CD14-positive monocyte (primary cell): ENCODE measurements at regions not wholly inside any gene's neighbourhood (a gene's known extent, or its start where the extent isn't known, plus 50 kb on each side); places are given as distances from the start of the nearest gene placed in this dataset.

ENCODE experiments used
- DNase-seq, 3 donors: peaks; one replicate each; pipeline ENCODE4 v3.0.0-alpha.2; 2011 to 2022
- H2AFZ ChIP-seq: 2 replicates; pipeline ENCODE4 v1.6.0; 2012; ENCODE audit warnings: mild to moderate bottlenecking, low read depth, low read length, inconsistent platforms; ENCODE audit not compliant: insufficient read depth, poor library complexity, severe bottlenecking
- H3K27ac ChIP-seq, 2 donors: 1 replicate in 1 of 2; 2 replicates in 1 of 2; pipeline ENCODE4 v1.5.1; 2012 to 2013; ENCODE audit warnings: low read length in 2 of 2, control low read depth in 1 of 2, inconsistent platforms in 1 of 2, low read depth in 1 of 2, mild to moderate bottlenecking in 1 of 2
- H3K27me3 ChIP-seq, 2 donors: one replicate each; pipeline versions ENCODE4 v1.6.0 to v1.6.1; 2011 to 2013; ENCODE audit warnings: low read length in 2 of 2; ENCODE audit not compliant: control insufficient read depth in 2 of 2, insufficient read depth in 2 of 2
- H3K36me3 ChIP-seq, 2 donors: replicated peaks in 1 of 2; 1 replicate in 1 of 2; 2 replicates in 1 of 2; pipeline versions ENCODE4 v1.5.1 to v1.6.1; 2012 to 2013; ENCODE audit warnings: low read length in 2 of 2, control low read depth in 1 of 2, inconsistent platforms in 1 of 2, mild to moderate bottlenecking in 1 of 2; ENCODE audit not compliant: insufficient read depth in 2 of 2, control insufficient read depth in 1 of 2
- H3K4me1 ChIP-seq, 2 donors: 1 replicate in 1 of 2; 2 replicates in 1 of 2; pipeline versions ENCODE4 v1.5.1 to v1.6.1; 2012 to 2013; ENCODE audit warnings: low read length in 2 of 2, control low read depth in 1 of 2, inconsistent platforms in 1 of 2, mild to moderate bottlenecking in 1 of 2, moderate library complexity in 1 of 2; ENCODE audit not compliant: insufficient read depth in 2 of 2, control insufficient read depth in 1 of 2
- H3K4me2 ChIP-seq: replicated peaks from 2 replicates; pipeline ENCODE3; 2012; ENCODE audit warnings: low read length, moderate library complexity, mild to moderate bottlenecking; ENCODE audit not compliant: poor library complexity, severe bottlenecking; ENCODE audit errors: extremely low read depth
- H3K4me3 ChIP-seq, 3 experiments: fragments of 200-600 bp in 1 of 3; sonication (generic) in 1 of 3; replicated peaks in 1 of 3; 1 replicate in 2 of 3; 2 replicates in 1 of 3; pipeline ENCODE4 v1.5.1; 2011 to 2013; ENCODE audit warnings: low read length in 3 of 3, mild to moderate bottlenecking in 3 of 3, control low read depth in 2 of 3, low read depth in 2 of 3, inconsistent platforms in 1 of 3, moderate library complexity in 1 of 3
- H3K79me2 ChIP-seq: 2 replicates; pipeline ENCODE4 v1.6.0; 2012; ENCODE audit warnings: mild to moderate bottlenecking, control low read depth, inconsistent platforms, low read length, moderate library complexity; ENCODE audit not compliant: insufficient read depth
- H3K9ac ChIP-seq: 2 replicates; pipeline ENCODE4 v1.6.0; 2017; ENCODE audit warnings: low read length, mild to moderate bottlenecking; ENCODE audit not compliant: insufficient read depth, poor library complexity, severe bottlenecking
- H3K9me3 ChIP-seq, 2 donors: replicated peaks in 1 of 2; 1 replicate in 1 of 2; 2 replicates in 1 of 2; pipeline versions ENCODE4 v1.5.1 to v1.6.1; 2012 to 2013; ENCODE audit warnings: low read length in 2 of 2, control low read depth in 1 of 2; ENCODE audit not compliant: control insufficient read depth in 1 of 2, insufficient read depth in 1 of 2
- H4K20me1 ChIP-seq: 2 replicates; pipeline ENCODE4 v1.6.0; 2012; ENCODE audit warnings: mild to moderate bottlenecking, low read length, control low read depth, moderate library complexity; ENCODE audit not compliant: insufficient read depth
- H3K27ac Mint-ChIP-seq, 7 donors: one replicate each; pipeline ENCODE4 v1.8.0; 2020; ENCODE audit warnings: mild to moderate bottlenecking in 7 of 7, mixed read lengths in 7 of 7, moderate library complexity in 6 of 7, inconsistent platforms in 2 of 7
- H3K27me3 Mint-ChIP-seq, 3 donors: one replicate each; pipeline ENCODE4 v1.8.0; 2021 to 2022; ENCODE audit warnings: low read depth in 3 of 3, mild to moderate bottlenecking in 3 of 3, mixed read lengths in 3 of 3, moderate library complexity in 3 of 3, inconsistent platforms in 1 of 3
- H3K36me3 Mint-ChIP-seq, 2 donors: one replicate each; pipeline ENCODE4 v1.8.0; 2020; ENCODE audit warnings: mixed read lengths in 2 of 2, inconsistent platforms in 1 of 2, mild to moderate bottlenecking in 1 of 2
- H3K4me1 Mint-ChIP-seq: one replicate; pipeline ENCODE4 v1.8.0; 2020; ENCODE audit warnings: mild to moderate bottlenecking, mixed read lengths
- H3K4me3 Mint-ChIP-seq, 2 donors: one replicate each; pipeline ENCODE4 v1.8.0; 2020; ENCODE audit warnings: mild to moderate bottlenecking in 2 of 2, mixed read lengths in 2 of 2, moderate library complexity in 1 of 2
- H3K9me3 Mint-ChIP-seq, 7 donors: one replicate each; pipeline ENCODE4 v1.8.0; 2020 to 2022; ENCODE audit warnings: mixed read lengths in 7 of 7, mild to moderate bottlenecking in 6 of 7, moderate library complexity in 6 of 7, inconsistent platforms in 2 of 7
- WGBS: methylation state at CpG from one replicate; pipeline ENCODE4 v1.1.5; 2013; ENCODE audit warnings: missing lambda C conversion rate; ENCODE audit not compliant: insufficient coverage; 5-methylcytosine and 5-hydroxymethylcytosine counted together
- intact Hi-C, 2 donors: fragments of 100-400 bp; cut with micrococcal nuclease; formaldehyde crosslinking; loops; one replicate each; pipeline versions ENCODE4 v1.15.0 to v1.15.1; 2023
- TF ChIP-seq, protein P1 (sequence below): fragments of 200-600 bp; IDR thresholded peaks from one replicate; pipeline ENCODE4 v1.8.0; 2022; ENCODE audit warnings: antibody characterized with exemption, mild to moderate bottlenecking

DNA sequence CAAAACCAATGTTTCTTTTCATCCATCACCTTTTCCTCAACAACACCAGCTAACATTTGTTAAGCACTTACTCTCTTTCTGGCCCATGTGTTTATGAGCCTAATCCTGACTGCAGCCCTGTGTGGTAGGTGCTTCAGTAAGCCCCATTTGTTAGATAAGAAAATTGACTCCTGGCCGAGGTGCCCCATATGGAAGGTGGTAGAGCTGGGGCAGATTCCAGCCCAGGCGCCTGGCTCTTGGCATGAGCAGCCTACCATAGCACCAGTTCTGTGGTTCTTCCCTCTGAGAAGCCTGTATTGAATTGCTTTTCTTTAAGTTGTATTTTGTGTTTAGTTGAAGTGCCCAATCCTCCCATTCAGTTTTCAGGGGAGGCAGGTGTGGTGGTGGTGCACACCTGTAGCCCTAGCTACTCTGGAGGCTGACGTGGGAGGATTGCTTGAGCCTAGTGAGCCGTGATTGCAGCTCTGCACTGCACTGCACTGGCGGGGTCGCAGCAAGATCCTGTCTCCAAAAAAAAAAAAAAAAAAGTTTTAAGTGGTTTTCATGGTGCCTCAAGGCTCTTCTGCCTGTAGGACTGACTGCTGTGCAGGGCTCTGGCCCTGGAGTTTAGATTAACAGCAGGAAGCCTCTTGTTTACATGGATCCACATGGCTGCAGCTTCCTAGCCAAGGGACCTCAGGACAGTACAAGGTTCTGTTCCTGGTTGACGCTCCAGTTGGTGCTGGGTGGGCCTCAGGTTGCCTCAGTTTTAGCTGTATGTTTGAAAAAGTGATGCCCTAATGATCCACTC, 125.9 kb downstream of the MRPS6 start:
- Histone ChIP-seq H3K79me2 (no peaks in the 10 kb centered on the region), H3K9me3 (no peaks in the 10 kb centered on the region), H3K9ac (no peak overlapping the region), H3K36me3 (no peaks in the 10 kb centered on the region), H3K4me3 (peak overlapping the region in 1 of 3 experiments; percentile 21), H3K27ac (peak overlapping the region; percentile 84 to 92), H2AFZ (peak overlapping the region; percentile 67), H3K4me1 (peaks cover 73 to 76% of the 10 kb centered on the region in 2 donors), H3K27me3 (no peaks in the 10 kb centered on the region), H3K4me2 (peak overlapping the region; percentile 34), H4K20me1 (no peaks in the 10 kb centered on the region)
- TF ChIP-seq, protein P1, sequence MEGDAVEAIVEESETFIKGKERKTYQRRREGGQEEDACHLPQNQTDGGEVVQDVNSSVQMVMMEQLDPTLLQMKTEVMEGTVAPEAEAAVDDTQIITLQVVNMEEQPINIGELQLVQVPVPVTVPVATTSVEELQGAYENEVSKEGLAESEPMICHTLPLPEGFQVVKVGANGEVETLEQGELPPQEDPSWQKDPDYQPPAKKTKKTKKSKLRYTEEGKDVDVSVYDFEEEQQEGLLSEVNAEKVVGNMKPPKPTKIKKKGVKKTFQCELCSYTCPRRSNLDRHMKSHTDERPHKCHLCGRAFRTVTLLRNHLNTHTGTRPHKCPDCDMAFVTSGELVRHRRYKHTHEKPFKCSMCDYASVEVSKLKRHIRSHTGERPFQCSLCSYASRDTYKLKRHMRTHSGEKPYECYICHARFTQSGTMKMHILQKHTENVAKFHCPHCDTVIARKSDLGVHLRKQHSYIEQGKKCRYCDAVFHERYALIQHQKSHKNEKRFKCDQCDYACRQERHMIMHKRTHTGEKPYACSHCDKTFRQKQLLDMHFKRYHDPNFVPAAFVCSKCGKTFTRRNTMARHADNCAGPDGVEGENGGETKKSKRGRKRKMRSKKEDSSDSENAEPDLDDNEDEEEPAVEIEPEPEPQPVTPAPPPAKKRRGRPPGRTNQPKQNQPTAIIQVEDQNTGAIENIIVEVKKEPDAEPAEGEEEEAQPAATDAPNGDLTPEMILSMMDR, result no peak
- DNase-seq, result peak in 1 of 3 donors; percentile 10
- WGBS, result 100% methylated on average over 1 of the region's 7 CpGs
- Mint-ChIP-seq H3K36me3 (peaks cover 0 to 2% of the 10 kb centered on the region in 2 donors), H3K27ac (peak overlapping the region; percentile 90 to 99 (median 99)), H3K27me3 (peaks cover 0 to 2% (median 0%) of the 10 kb centered on the region in 3 donors), H3K4me1 (peaks cover 73% of the 10 kb centered on the region), H3K4me3 (no peak overlapping the region), H3K9me3 (peaks cover 0 to 7% (median 3%) of the 10 kb centered on the region in 7 donors)
- intact Hi-C loops, result no loop called here

DNA sequence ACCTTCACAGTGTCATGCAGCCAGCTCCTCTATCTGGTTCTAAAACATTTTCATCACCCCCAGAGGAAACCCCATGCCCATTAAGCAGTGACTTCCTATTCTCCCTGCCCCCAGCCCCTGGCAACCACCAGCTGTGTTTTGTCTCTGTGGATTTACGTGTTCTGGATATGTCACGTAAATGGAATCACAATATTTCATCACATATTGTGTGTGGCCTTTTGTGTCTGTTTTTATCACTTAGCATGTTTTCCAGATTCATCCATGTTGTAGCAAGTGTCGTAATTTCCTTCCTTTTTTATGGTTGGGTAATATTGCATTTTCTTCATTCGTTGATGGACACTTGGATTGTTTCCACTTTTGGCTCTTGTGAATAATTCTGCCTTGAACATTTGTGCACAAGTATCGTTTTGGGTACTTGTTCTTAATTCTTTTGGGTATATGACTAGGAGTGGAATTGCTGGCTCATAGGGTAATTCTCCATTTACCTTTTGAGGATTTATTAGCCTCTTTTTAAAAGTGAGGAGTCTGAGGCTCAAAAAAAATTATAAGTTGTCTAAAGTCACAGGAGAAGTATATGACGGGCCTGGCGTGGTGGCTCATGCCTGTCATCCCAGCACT, 127.0 kb downstream of the MRPS6 start:
- peak; percentile 84 to 97 (median 95) for DNase-seq
- WGBS, result no CpG with 5 or more reads among the region's 7 CpGs
- TF ChIP-seq, protein P1, result no peak
- H3K36me3 Mint-ChIP-seq, result peaks cover 0 to 2% of the 10 kb centered on the region in 2 donors
- Histone ChIP-seq H3K4me2 (peak overlapping the region; percentile 78), H3K27me3 (no peaks in the 10 kb centered on the region), H3K4me3 (peak overlapping the region in 1 of 3 experiments; percentile 76), H4K20me1 (no peaks in the 10 kb centered on the region), H3K9me3 (no peaks in the 10 kb centered on the region), H3K36me3 (no peaks in the 10 kb centered on the region), H3K79me2 (no peaks in the 10 kb centered on the region), H3K9ac (peak overlapping the region; percentile 55), H3K4me1 (peaks cover 84 to 86% of the 10 kb centered on the region in 2 donors), H3K27ac (peak overlapping the region; percentile 84 to 92), H2AFZ (no peak overlapping the region)
- peak overlapping the region; percentile 98 to 99 (median 99) for H3K27ac Mint-ChIP-seq
- peaks cover 83% of the 10 kb centered on the region for H3K4me1 Mint-ChIP-seq
- peaks cover 0 to 2% (median 0%) of the 10 kb centered on the region in 3 donors for H3K27me3 Mint-ChIP-seq
- intact Hi-C loops, result loop anchor here (5.0 to 10.0 kb wide), 4 partner anchors 128 to 286 kb away; partner anchors contain the start of genes ATP5PO (in 1 of the 2), MRPS6 (in 1 of the 2) and SLC5A3 (in 1 of the 2)
- H3K4me3 Mint-ChIP-seq, result peak overlapping the region; percentile 76 to 81
- peaks cover 0 to 7% (median 3%) of the 10 kb centered on the region in 7 donors for H3K9me3 Mint-ChIP-seq
